HFFc6 (cell line): ENCODE measurements at regions not wholly inside any gene's neighbourhood (a gene's known extent, or its start where the extent isn't known, plus 50 kb on each side); places are given as distances from the start of the nearest gene placed in this dataset.
"Not testable (repeated sequence)": the region's sequence is repeated elsewhere in the genome, so short reads cannot be mapped to it uniquely, and the experiment has no call there.

Experiments used
- DNase-seq: peaks from one replicate; pipeline ENCODE4 v3.0.0-alpha.2; 2018
- H3K27ac Mint-ChIP-seq: 2 replicates; pipeline ENCODE4 v1.8.0; 2020; ENCODE audit warnings: mild to moderate bottlenecking, mixed read lengths
- H3K27me3 Mint-ChIP-seq: 2 replicates; pipeline ENCODE4 v1.8.0; 2021; ENCODE audit warnings: mild to moderate bottlenecking, moderate library complexity, mixed read lengths; ENCODE audit not compliant: insufficient read depth
- H3K36me3 Mint-ChIP-seq: 2 replicates; pipeline ENCODE4 v1.8.0; 2021; ENCODE audit warnings: low read depth, mixed read lengths
- H3K4me1 Mint-ChIP-seq: 2 replicates; pipeline ENCODE4 v1.8.0; 2020; ENCODE audit warnings: low read depth, mixed read lengths
- H3K4me3 Mint-ChIP-seq: 2 replicates; pipeline ENCODE4 v1.8.0; 2020; ENCODE audit warnings: mild to moderate bottlenecking, moderate library complexity, mixed read lengths
- H3K9me3 Mint-ChIP-seq: 2 replicates; pipeline ENCODE4 v1.8.0; 2020; ENCODE audit warnings: mild to moderate bottlenecking, mixed read lengths
- TF ChIP-seq, protein P1 (sequence below): fragments of 200-600 bp; sonication (generic); IDR thresholded peaks from 2 replicates; pipeline ENCODE4 v1.5.0; 2021; ENCODE audit warnings: antibody characterized with exemption, mild to moderate bottlenecking

DNA sequence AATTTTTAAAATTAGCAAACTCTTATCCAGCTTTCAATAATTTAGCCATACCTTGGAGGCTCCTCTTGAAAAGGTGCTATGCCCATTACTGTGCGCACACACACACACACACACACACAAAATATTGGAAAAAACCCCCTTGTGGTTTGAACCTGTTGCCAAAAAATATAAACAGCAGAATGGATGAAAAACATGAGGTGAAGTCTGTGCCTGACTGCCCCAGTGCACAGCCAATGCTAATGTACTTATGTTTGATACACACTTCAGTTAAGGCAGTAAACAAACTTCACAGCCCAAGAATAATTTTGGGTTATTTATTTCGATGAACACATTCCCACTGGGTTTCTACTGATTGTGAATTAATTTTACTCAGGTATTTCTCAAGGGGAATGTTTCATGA lies 113.2 kb upstream of the SEM1 start:
- Mint-ChIP-seq H3K27me3 (no peaks in the 10 kb centered on the region), H3K9me3 (peaks cover 26% of the 10 kb centered on the region), H3K27ac (no peak overlapping the region), H3K4me3 (no peak overlapping the region), H3K4me1 (no peaks in the 10 kb centered on the region), H3K36me3 (no peaks in the 10 kb centered on the region; the same call in 1 of the 2 replicates)
- no peak for DNase-seq
- TF ChIP-seq, protein P1, sequence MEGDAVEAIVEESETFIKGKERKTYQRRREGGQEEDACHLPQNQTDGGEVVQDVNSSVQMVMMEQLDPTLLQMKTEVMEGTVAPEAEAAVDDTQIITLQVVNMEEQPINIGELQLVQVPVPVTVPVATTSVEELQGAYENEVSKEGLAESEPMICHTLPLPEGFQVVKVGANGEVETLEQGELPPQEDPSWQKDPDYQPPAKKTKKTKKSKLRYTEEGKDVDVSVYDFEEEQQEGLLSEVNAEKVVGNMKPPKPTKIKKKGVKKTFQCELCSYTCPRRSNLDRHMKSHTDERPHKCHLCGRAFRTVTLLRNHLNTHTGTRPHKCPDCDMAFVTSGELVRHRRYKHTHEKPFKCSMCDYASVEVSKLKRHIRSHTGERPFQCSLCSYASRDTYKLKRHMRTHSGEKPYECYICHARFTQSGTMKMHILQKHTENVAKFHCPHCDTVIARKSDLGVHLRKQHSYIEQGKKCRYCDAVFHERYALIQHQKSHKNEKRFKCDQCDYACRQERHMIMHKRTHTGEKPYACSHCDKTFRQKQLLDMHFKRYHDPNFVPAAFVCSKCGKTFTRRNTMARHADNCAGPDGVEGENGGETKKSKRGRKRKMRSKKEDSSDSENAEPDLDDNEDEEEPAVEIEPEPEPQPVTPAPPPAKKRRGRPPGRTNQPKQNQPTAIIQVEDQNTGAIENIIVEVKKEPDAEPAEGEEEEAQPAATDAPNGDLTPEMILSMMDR = no peak

DNA sequence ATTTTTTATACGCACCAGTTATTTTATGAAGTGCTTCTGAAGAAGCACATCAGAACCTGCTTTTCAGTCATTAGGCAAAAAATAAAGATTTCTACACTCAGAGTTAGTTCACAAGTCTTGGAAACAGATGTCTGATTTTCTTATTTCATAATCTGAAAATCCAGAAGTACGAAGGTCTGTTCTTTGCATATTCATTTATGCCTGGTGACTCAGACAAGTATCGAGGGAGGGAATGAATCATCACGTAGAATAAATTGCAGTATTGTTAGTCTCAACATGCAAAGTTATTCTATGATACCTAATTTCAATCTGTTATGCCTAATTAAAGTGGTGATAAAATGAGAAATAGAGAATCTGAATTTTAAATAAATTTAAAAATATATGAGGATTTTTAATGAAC lies 113.6 kb upstream of the SEM1 start:
- no peak for DNase-seq
- TF ChIP-seq, protein P1 = no peak

DNA sequence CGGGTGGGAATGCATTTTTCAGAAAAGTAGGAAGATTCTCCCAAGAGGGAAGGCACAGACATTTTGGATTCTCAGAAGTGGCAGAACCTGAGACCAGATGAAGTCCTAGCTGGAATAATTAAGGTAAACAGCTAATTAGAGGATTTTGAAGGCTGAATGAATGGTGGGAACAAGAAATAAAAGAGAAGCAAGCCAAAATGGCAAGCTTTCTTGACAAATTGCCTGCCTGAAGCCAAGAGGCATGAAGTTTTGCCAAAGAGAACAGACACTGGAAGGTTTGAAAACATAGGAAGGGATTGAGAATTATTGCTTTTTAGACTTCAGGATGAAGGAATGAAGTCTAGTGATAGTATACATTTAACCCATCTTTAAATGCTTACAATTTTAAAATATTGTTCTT lies 115.0 kb upstream of the SEM1 start:
- Mint-ChIP-seq H3K36me3 (no peaks in the 10 kb centered on the region; the same call in 1 of the 2 replicates), H3K4me3 (no peak overlapping the region), H3K4me1 (no peaks in the 10 kb centered on the region), H3K9me3 (peaks cover 23% of the 10 kb centered on the region), H3K27ac (no peak overlapping the region), H3K27me3 (no peaks in the 10 kb centered on the region)
- DNase-seq = no peak
- TF ChIP-seq, protein P1 = no peak

More for the DNA sequence above, 113.6 kb upstream of the SEM1 start:
- no peaks in the 10 kb centered on the region for H3K4me1 Mint-ChIP-seq
- H3K36me3 Mint-ChIP-seq = no peaks in the 10 kb centered on the region; the same call in 1 of the 2 replicates
- H3K4me3 Mint-ChIP-seq = no peak overlapping the region
- H3K9me3 Mint-ChIP-seq = peaks cover 28% of the 10 kb centered on the region
- H3K27ac Mint-ChIP-seq = no peak overlapping the region
- H3K27me3 Mint-ChIP-seq = no peaks in the 10 kb centered on the region

DNA sequence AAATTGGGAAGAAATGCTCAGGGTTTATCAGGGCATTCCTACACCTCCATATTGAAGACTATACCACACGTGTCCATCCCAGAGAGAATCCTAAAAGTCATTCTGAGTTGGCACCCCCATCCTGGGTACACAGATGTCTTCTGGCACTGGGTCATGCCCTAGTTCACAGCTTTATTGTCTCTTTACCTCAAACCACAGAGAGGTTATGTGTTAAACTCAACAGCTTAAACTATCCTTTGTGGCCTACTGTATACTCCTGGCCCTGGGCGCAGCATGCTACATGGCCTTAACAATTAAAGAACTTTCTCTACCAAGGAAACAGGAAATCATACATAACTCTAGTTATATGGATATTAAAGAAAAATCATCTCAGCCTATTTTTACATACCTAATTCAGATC lies 115.6 kb upstream of the SEM1 start:
- TF ChIP-seq, protein P1 = no peak
- no peak for DNase-seq
- H3K27me3 Mint-ChIP-seq = no peaks in the 10 kb centered on the region
- H3K36me3 Mint-ChIP-seq = no peaks in the 10 kb centered on the region; the same call in 1 of the 2 replicates
- no peaks in the 10 kb centered on the region for H3K4me1 Mint-ChIP-seq
- no peak overlapping the region for H3K27ac Mint-ChIP-seq
- peaks cover 22% of the 10 kb centered on the region for H3K9me3 Mint-ChIP-seq
- no peak overlapping the region for H3K4me3 Mint-ChIP-seq

DNA sequence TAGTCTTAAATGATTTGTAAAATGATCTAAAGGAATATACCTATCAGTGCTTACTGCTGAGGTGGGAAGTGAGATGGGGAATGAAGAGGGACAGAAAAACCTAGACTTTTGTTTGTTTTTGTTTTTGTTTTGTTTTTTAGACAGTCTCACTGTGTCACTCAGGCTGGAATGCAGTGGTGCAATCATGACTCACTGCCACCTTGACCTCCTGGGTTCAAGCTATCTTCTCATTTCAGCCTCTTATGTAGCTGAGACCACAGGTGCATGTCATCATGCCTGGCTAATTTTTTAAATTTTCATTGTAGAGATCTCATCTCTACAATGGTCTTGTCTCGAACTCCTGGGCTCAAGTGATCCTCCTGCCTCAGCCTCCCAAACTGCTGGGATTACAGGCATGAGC lies 116.4 kb upstream of the SEM1 start:
- Mint-ChIP-seq H3K36me3 (no peaks in the 10 kb centered on the region; the same call in 1 of the 2 replicates), H3K27ac (no peak overlapping the region), H3K9me3 (peaks cover 18% of the 10 kb centered on the region), H3K27me3 (no peaks in the 10 kb centered on the region), H3K4me1 (no peaks in the 10 kb centered on the region), H3K4me3 (no peak overlapping the region)
- DNase-seq = no peak
- TF ChIP-seq, protein P1 = no peak

DNA sequence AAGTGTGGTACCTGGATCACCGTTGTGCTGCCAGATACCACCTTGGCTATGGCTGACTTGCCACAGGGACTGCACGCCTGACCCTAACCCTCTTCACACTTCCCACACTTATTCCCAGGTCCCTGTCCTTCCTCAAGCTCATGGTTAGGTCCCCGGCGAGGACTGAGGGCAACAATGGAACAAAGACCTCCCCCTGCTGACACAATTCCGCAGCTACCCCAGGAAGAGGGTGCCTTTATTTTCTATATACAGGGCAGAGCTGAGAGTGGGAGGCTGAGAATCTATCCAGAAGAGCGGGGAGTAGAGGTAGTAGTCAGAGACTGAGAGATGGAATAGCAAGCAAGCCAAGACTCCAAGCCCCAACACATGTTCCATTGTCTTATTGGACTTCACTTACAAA lies 118.1 kb upstream of the SEM1 start:
- no peaks in the 10 kb centered on the region for H3K27me3 Mint-ChIP-seq
- H3K4me1 Mint-ChIP-seq = no peaks in the 10 kb centered on the region

DNA sequence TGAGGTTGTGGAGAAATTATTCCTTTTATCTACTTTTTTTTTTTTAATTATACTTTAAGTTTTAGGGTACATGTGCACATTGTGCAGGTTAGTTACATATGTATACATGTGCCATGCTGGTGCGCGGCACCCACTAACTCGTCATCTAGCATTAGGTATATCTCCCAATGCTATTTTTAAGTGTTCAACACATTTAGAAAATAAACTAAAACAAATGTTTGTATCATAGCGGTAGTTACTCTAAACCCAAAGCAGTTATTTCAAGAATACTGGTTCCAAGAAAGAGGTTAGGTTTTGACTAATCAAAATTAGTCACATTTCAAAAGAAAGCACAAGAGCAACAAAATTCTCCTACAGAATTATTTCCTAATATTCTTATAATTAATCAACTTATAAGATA lies 119.5 kb upstream of the SEM1 start:
- not testable (repeated sequence) for H3K4me3 Mint-ChIP-seq, H3K27ac Mint-ChIP-seq, H3K27me3 Mint-ChIP-seq, H3K36me3 Mint-ChIP-seq, DNase-seq, H3K4me1 Mint-ChIP-seq
- peaks cover 27% of the 10 kb centered on the region for H3K9me3 Mint-ChIP-seq

More for the DNA sequence above, 118.1 kb upstream of the SEM1 start:
- no peak overlapping the region for H3K4me3 Mint-ChIP-seq
- DNase-seq = no peak
- no peaks in the 10 kb centered on the region; the same call in 1 of the 2 replicates for H3K36me3 Mint-ChIP-seq
- no peak overlapping the region for H3K27ac Mint-ChIP-seq
- TF ChIP-seq, protein P1 = no peak
- H3K9me3 Mint-ChIP-seq = peaks cover 27% of the 10 kb centered on the region
